H1 (cell line): ENCODE measurements at regions not wholly inside any gene's neighbourhood (a gene's known extent, or its start where the extent isn't known, plus 50 kb on each side); places are given as distances from the start of the nearest gene placed in this dataset.

ENCODE experiments used
- POU5F1 ChIP-seq: IDR thresholded peaks from 2 replicates; pipeline ENCODE4 v1.6.1; 2011; ENCODE audit warnings: low read depth, mild to moderate bottlenecking, low read length, moderate library complexity
- RBBP5 ChIP-seq: IDR thresholded peaks from 2 replicates; pipeline ENCODE4 v1.7.1; 2012; ENCODE audit warnings: low read depth, mild to moderate bottlenecking, inconsistent platforms, low read length, moderate library complexity, borderline replicate concordance
- TF ChIP-seq, protein P1 (sequence below): IDR thresholded peaks from 2 replicates; pipeline ENCODE4 v1.6.1; 2012; ENCODE audit warnings: inconsistent platforms

DNA sequence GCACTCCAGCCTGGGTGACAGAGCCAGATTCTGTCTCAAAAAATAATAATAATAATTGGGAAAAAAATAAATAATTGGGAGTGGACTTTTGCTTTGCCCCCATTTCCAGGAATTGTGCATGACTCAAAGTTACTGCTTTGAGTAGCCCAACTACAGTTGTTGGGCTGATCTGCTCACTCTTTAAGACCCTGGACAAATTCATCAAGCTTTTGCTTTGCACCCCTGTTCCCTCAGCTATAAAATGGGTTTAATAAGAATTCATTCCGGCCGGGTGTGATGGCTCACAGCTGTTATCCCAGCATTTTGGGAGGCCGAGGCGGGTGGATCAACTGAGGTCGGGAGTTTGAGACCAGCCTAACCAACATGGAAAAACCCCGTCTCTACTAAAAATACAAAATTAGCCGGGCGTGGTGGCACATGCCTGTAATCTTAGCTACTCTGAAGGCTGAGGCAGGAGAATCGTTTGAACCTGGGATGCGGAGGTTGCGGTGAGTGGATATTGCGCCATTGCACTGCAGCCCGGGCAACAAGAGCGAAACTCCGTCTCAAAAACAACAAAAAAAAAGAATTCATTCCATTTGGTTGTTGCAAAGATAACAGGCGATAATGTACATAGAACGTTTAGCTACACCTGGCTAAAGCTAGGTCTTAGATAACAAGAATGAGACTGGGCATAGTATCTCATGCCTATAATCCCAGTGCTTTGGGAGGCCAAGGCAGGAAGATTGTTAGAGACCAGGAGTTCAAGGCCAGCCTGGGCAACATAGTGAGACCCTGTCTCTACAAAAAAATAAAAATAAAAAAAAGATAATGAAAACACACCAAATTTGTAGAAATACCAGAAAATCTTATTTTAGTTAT lies 87.9 kb upstream of the ZNF217 start (continued):
- TF ChIP-seq, protein P1, sequence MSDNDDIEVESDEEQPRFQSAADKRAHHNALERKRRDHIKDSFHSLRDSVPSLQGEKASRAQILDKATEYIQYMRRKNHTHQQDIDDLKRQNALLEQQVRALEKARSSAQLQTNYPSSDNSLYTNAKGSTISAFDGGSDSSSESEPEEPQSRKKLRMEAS, result no peak
- TF ChIP-seq POU5F1, result no peak
- TF ChIP-seq RBBP5, result no peak
